HG03442 (cell line): ENCODE measurements at regions not wholly inside any gene's neighbourhood (a gene's known extent, or its start where the extent isn't known, plus 50 kb on each side); places are given as distances from the start of the nearest gene placed in this dataset.
A peak's percentile ranks its signal among the peaks of the same experiment; 100 is the strongest.
"Not testable (repeated sequence)": the region's sequence is repeated elsewhere in the genome, so short reads cannot be mapped to it uniquely, and the experiment has no call there.

Experiments used
- ATAC-seq: cut with Tn5 transposase; IDR thresholded peaks from one replicate; pipeline ENCODE4 v1.9.1; 2021; ENCODE audit warnings: mild to moderate bottlenecking, moderate library complexity; ENCODE audit not compliant: unreplicated experiment

- peak; percentile 58 for ATAC-seq
These were observed 386.8 kb upstream of the POT1 start for GRCh38 chr7:125316466-125316865.

DNA sequence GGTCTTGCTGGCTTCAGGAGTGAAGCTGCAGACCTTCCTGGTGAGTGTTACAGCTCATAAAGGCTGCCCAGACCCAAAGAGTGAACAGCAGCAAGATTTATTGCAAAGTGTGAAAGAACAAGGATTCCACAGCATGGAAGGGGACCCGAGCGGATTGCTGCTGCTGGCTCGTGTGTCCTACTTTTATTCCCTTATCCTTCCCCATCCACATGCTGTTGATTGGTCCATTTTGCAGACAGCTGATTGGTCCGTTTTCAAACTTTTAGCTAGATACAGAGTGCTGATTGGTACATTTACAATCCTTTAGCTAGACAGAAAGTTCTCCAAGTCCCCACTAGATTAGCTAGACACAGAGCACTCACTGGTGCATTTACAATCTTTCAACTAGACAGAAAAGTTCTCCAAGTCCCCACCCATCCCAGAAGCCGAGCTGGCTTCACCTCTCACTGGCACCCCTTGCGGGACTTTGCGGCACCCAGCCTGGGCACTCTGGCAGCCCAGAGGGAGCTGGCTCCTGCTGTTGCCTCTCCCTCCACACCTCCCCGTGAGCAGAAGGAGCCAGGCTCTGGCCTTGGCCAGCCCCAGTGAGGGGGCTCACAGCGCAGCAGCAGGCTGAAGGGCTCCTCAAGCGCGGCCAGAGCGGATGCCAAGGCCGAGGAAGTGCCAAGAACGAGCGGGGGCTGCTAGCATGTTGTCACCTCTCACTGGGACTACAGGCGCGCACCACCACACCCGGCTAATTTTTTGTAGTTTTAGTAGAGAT lies 369.6 kb upstream of the POT1 start:
- ATAC-seq, result no peak

- no peak for ATAC-seq
These were observed 350.3 kb upstream of the POT1 start for GRCh38 chr7:125279961-125280360.

- ATAC-seq, result no peak
These were observed 348.7 kb upstream of the POT1 start for GRCh38 chr7:125278318-125278717.

GRCh38 chr7:125274742-125275141 lies 345.1 kb upstream of the POT1 start:
- ATAC-seq, result not testable (repeated sequence)

DNA sequence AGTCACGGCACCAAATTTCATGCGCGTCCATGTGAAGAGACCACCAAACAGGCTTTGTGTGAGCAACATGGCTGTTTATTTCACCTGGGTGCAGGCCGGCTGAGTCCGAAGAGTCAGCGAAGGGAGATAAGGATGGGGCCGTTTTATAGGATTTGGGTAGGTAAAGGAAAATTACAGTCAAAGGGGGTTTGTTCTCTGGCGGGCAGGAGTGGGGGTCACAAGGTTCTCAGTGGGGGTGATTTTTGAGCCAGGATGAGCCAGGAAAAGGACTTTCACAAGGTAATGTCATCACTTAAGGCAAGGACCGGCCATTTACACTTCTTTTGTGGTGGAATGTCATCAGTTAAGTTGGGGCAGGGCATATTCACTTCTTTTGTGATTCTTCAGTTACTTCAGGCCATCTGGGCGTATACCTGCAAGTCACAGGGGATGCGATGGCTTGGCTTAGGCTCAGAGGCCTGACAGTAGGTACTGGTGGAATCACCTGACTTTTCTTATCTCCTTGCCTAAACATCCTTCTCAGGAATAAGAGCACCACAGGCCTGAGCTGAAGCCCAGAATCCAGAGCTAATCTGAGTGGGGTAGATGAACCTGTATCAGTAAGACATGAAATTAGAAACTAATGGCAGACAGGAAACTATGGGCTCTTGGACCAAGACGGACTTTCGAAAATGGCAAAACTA lies 334.7 kb upstream of the POT1 start:
- not testable (repeated sequence) for ATAC-seq

DNA sequence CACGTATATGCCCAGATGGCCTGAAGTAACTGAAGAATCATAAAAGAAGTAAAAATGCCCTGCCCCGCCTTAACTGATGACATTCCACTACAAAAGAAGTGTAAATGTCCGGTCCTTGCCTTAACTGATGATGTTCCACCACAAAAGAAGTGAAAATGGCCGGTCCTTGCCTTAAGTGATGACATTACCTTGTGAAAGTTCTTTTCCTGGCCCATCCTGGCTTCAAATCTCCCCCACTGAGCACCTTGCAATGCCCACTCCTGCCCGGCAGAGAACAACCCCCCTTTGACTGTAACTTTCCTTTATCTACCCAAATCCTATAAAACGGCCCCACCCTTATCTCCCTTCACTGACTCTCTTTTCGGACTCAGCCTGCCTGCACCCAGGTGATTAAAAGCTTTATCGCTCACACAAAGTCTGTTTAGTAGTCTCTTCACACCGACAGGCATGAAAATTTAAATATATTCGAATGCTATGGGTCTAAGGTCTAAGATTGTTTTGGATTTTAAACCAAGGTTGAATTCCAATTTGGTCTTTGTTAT lies 329.3 kb upstream of the POT1 start:
- not testable (repeated sequence) for ATAC-seq

GRCh38 chr7:125257617-125258016 lies 328.0 kb upstream of the POT1 start:
- ATAC-seq, result no peak

DNA sequence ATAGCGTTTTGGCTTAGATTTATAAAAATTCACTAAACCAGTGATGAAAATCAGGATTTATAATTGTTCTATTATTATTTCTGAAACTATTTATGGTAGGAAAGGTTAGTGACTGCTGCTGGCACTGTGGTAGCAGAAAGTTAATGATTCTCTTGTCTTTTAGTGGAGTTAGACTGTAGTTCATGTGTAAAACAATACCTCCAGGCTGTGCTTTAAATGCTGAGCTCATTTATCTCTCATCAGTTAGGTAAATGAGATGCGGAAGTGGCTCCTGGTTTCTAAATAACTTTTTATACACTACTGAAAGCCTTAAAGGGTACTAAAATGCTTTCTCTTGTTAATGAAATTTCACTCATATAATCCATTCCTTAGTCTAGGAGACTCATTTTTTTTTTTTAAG lies 326.8 kb upstream of the POT1 start:
- ATAC-seq, result no peak

GRCh38 chr7:125255810-125256209 lies 326.2 kb upstream of the POT1 start:
- ATAC-seq, result no peak

DNA sequence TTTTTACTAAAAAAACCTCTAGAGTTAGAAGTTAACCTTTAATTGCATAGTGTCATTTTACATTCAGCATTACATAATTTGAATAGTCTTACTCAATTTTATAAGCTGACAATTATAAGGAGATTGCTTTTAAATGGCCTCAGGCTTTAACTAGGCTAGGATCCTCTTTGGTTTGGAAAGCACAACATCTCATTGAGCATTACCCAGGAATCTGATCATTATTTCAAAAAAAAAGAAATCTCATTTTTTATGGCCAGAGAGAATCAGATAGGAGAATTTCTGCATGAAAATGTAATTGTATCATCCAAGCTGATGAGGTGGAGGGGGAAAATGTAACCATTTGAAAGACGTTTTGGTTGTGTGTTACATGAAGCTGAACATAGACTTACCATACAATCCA lies 324.9 kb upstream of the POT1 start:
- ATAC-seq, result no peak

DNA sequence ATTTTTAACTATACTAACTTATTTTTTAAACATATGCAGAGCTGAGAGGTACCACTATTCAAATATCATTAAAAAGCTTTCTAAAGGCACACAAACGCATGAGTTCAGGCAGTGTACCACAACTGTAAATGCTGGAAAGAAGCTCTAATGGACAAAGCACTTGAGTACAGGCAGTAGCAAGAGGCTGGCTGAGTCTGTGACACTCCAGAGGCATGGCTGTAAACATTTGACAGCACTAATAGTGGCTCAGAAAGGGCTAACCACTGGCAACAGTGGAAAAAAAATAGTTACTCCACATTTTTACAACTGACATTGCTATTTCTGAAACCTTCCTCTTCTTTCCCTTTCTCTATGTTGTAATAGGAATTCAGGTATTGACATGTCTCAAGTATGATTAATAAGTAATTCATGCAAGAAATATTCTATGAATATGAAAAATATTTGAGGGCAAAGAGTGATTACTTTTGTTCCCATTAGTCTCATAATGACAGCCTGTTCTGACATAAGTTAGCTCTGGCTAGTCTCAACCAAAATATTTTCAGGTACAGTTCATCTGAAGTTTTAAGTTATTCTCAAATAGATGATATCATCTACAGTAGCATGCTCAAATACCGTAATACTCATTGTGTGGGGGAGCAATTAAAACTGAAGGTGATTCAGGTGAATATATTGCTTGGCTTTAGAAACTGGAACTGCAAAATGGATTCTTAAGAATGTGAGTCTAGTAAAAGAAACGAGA lies 324.0 kb upstream of the POT1 start:
- ATAC-seq, result no peak

- no peak for ATAC-seq
These were observed 318.0 kb upstream of the POT1 start for GRCh38 chr7:125247514-125248098.

GRCh38 chr7:125246706-125247105 lies 317.1 kb upstream of the POT1 start:
- ATAC-seq, result no peak

DNA sequence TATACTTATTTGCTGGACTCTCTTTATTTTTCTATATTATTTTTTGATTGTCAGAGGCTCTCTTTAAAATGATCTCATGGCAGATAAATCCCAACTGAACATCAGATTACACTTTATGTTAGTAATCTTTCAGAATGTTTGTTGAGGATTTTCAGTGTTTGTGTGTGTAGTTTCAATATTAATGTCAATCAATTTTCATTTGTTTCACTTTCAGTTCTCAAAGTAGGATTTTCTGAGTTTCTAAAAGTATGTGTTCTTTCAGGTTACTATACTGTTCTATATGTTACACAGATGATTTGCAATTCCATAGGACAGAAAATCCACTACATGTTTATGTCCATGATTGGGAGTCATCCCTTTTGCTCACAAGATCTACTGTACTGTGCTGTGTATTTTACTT lies 311.9 kb upstream of the POT1 start:
- peak; percentile 53 for ATAC-seq

DNA sequence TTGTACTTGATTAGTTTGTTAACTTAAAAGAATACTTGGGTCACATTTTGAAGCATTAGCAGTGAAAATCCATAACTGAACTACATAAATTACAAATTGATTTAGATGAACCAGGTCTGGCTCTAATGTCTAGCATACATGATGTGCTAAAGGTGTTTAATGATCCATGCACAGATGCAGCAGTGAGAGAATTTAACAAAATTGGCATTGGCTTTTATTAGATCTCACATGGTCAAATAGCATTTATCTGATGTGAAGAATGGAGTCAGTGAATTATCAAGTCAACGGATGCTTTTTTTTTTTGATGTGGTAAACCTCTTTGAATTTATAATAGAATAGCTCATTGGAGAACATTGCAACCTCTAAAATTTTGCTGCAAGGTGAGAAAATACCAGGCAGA lies 293.0 kb upstream of the POT1 start:
- no peak for ATAC-seq

GRCh38 chr7:125218076-125218475 lies 288.5 kb upstream of the POT1 start:
- ATAC-seq, result no peak

GRCh38 chr7:125201002-125201401 lies 271.4 kb upstream of the POT1 start:
- ATAC-seq, result no peak

- no peak for ATAC-seq
These were observed 268.2 kb upstream of the POT1 start for GRCh38 chr7:125197731-125198393.

- no peak for ATAC-seq
These were observed 265.5 kb upstream of the POT1 start for GRCh38 chr7:125195156-125195555.

DNA sequence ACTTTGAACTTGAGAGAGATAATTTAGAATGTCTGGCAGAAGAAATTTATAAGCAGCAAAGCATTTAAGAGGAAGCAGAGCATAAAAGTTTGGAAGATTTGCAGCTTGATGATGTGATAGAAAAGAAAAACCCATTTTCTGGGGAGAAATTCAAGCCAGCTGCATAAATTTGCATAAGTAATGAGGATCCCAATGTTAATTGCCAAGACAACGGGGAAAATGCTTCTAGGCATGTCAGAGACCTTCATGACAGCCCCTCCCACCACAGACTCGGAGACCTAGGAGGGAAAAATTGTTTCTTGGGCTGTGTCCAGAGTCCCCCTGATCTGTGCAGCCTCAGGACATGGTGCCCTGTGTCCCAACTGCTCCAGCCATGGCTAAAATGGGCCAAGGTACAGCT lies 263.6 kb upstream of the POT1 start:
- no peak for ATAC-seq
